ENCODE measurements at regions not wholly inside any gene's neighbourhood (a gene's known extent, or its start where the extent isn't known, plus 50 kb on each side); places are given as distances from the start of the nearest gene placed in this dataset.

DNA sequence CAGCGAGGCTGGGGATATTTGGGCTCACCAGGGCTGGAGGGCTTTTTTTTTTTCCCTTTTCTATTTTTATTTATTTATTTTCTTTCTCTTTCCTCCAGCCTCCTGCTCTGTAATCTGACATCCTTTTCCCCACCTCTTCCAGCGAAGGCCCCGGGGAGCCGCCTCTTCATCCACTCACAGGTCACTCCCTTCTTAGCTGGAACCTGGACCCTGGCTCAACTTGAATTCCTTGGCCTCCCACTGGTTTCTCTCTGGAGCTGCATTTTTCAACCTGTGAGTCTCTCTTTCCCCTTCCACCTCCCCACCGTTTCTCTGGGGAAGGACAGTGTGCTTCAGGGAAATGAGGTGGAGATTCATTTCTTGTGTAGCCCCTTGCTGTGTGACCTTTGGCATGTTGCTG is 82.0 kb downstream of the MRM1 start:
- Histone ChIP-seq H3K4me3 (no peak overlapping the region), H3K4me1 (no peaks in the 10 kb centered on the region), H3K27ac (no peak overlapping the region), H3K36me3 (no peaks in the 10 kb centered on the region), H3K27me3 (no peaks in the 10 kb centered on the region), H3K9me3 (no peaks in the 10 kb centered on the region)
- TF ChIP-seq CTCF (IDR thresholded peaks at IDR 0.05): no peak
- no peak for TF ChIP-seq EP300 (IDR thresholded peaks at IDR 0.05)
- TF ChIP-seq POLR2AphosphoS5 (IDR thresholded peaks at IDR 0.05): no peak
- no peak for TF ChIP-seq POLR2A (IDR thresholded peaks at IDR 0.05)
- no peak for DNase-seq
- intact Hi-C loops (cut with DNase I): no loop called here
- 81 to 88% methylated on average over 5 of the region's 5 CpGs for WGBS, 2 donors

GRCh38 chr17:36684134-36684533 is 82.8 kb downstream of the MRM1 start:
- H3K4me1 ChIP-seq: no peaks in the 10 kb centered on the region
- DNase-seq: no peak
- no peak overlapping the region for H3K4me3 ChIP-seq
- no peaks in the 10 kb centered on the region for H3K27me3 ChIP-seq
- 78 to 91% methylated on average over 4 of the region's 4 CpGs for WGBS, 2 donors
- H3K9me3 ChIP-seq: no peaks in the 10 kb centered on the region
- TF ChIP-seq POLR2A (IDR thresholded peaks at IDR 0.05) (no peak), POLR2AphosphoS5 (IDR thresholded peaks at IDR 0.05) (no peak), CTCF (IDR thresholded peaks at IDR 0.05) (no peak), EP300 (IDR thresholded peaks at IDR 0.05) (no peak)
- no peaks in the 10 kb centered on the region for H3K36me3 ChIP-seq
- H3K27ac ChIP-seq: no peak overlapping the region
- intact Hi-C loops (cut with DNase I): no loop called here

DNA sequence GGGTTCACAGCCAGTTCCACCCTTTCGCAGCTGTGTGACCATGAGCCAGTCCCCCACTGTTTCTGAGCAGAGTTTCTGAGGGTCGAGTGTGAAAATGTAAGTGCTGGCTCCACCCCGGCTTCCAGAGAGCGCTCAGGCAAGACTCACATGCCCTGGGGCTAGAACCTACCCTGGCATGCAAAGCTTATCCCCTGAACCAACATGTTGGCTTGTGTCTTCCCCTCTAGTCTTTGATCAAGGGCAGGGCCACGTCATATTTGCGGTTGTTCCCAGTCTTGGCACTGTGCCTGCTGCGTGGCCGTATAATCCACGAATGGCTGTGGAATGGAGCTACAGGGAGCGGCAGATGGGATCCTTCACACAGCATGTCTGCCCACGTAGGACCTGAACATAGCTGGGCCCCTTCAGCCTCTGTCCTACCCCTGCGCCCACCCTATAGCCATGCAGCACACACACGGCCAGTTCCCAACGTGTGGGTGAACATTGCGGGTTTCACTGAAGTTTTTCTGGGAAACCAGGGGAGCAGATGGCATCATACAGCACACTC is 84.8 kb downstream of the MRM1 start:
- no peak overlapping the region for H3K27ac ChIP-seq
- H3K4me3 ChIP-seq: no peak overlapping the region
- H3K27me3 ChIP-seq: peaks cover 0 to 4% (median 0%) of the 10 kb centered on the region in 3 donors
- no peaks in the 10 kb centered on the region for H3K36me3 ChIP-seq
- no peaks in the 10 kb centered on the region for H3K4me1 ChIP-seq
- TF ChIP-seq CTCF (IDR thresholded peaks at IDR 0.05) (no peak), POLR2A (IDR thresholded peaks at IDR 0.05) (no peak), EP300 (IDR thresholded peaks at IDR 0.05) (no peak), POLR2AphosphoS5 (IDR thresholded peaks at IDR 0.05) (no peak)
- no peaks in the 10 kb centered on the region for H3K9me3 ChIP-seq
- intact Hi-C loops (cut with DNase I): no loop called here
- WGBS, 2 donors: 62 to 72% methylated on average over 15 of the region's 15 CpGs
- DNase-seq: no peak

DNA sequence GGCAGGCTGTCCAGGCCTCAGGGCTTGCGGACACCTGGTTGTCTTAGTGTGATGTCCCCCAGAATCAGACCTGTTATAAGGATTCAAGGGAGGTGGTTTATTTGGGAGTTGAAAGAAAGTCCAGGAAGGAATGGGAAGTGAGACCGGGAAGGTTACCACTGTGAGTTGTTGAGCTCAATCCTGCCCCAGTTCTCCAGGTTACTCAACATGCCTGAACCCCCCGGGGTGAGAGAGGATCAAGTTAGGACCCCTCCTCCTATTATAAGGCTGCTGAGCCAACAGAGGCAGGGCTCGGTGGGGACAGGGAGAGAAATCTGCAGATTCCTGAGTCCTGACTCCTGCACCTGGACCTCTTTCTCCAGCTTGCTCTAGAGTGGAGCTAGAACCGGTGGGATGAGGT is 86.4 kb downstream of the MRM1 start:
- no peak for TF ChIP-seq POLR2AphosphoS5 (IDR thresholded peaks at IDR 0.05)
- no peak for TF ChIP-seq EP300 (IDR thresholded peaks at IDR 0.05)
- no peak for TF ChIP-seq POLR2A (IDR thresholded peaks at IDR 0.05)
- no peak for TF ChIP-seq CTCF (IDR thresholded peaks at IDR 0.05)
- H3K9me3 ChIP-seq: no peaks in the 10 kb centered on the region
- H3K27me3 ChIP-seq: peaks cover 0 to 4% (median 0%) of the 10 kb centered on the region in 3 donors
- no peaks in the 10 kb centered on the region for H3K36me3 ChIP-seq
- intact Hi-C loops (cut with DNase I): no loop called here
- H3K27ac ChIP-seq: no peak overlapping the region
- no peaks in the 10 kb centered on the region for H3K4me1 ChIP-seq
- WGBS, 2 donors: 59 to 70% methylated on average over 5 of the region's 5 CpGs
- DNase-seq: no peak
- no peak overlapping the region for H3K4me3 ChIP-seq

DNA sequence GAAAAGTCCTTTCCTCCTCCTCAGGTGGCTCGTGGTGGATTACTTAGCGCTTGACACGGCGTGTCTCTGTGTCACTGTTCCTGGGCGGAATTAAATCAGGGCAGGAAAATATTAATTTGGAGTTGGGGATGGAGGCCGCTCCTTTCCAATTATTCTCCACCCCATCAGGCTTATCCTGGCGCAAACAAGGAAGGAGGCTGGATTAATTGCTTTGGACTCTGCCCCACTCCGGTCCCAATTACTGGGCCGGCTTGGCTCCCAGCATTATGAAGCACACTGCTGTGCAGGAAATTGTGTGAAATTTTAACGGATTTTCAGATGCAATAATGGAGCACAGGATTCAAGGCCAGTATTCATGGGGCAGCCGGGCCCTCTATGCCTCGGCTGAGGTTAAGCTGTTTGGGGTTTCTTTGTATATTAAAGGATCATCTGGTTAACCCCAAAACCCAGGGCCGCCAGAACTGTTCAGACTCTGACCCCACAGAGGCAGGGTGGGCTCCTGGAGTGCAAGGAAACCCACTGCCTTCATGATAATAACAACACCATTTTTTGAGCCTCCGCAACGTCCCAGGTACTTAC is 87.8 kb downstream of the MRM1 start:
- intact Hi-C loops (cut with DNase I): no loop called here
- Histone ChIP-seq H3K27me3 (peaks cover 0 to 4% (median 0%) of the 10 kb centered on the region in 3 donors), H3K36me3 (no peaks in the 10 kb centered on the region), H3K4me3 (no peak overlapping the region), H3K27ac (no peak overlapping the region), H3K9me3 (no peaks in the 10 kb centered on the region), H3K4me1 (no peaks in the 10 kb centered on the region)
- no peak for DNase-seq
- TF ChIP-seq POLR2A (IDR thresholded peaks at IDR 0.05) (no peak), CTCF (IDR thresholded peaks at IDR 0.05) (no peak), POLR2AphosphoS5 (IDR thresholded peaks at IDR 0.05) (no peak), EP300 (IDR thresholded peaks at IDR 0.05) (no peak)
- 24 to 70% methylated on average over 15 of the region's 15 CpGs for WGBS, 2 donors
